ENCODE measurements at regions not wholly inside any gene's neighbourhood (a gene's known extent, or its start where the extent isn't known, plus 50 kb on each side); places are given as distances from the start of the nearest gene placed in this dataset.

- H3K4me3 ChIP-seq (ENCODE audit: low read depth, low read length): no peak overlapping the region
- no peak for DNase-seq (ENCODE audit: low read depth)
- TF ChIP-seq CTCF (IDR thresholded peaks at IDR 0.05; ENCODE audit: low read depth, low read length, missing control alignments): no peak
These were observed 198.4 kb downstream of the WNT5A start for GRCh38 chr3:55288657-55289056.

GRCh38 chr3:55286693-55287092 lies 200.4 kb downstream of the WNT5A start:
- no peak overlapping the region for H3K4me3 ChIP-seq (ENCODE audit: low read depth, low read length)
- no peak for TF ChIP-seq CTCF (IDR thresholded peaks at IDR 0.05; ENCODE audit: low read depth, low read length, missing control alignments)
- no peak for DNase-seq (ENCODE audit: low read depth)

- H3K4me3 ChIP-seq (ENCODE audit: low read depth, low read length): no peak overlapping the region
- DNase-seq (ENCODE audit: low read depth): no peak
- TF ChIP-seq CTCF (IDR thresholded peaks at IDR 0.05; ENCODE audit: low read depth, low read length, missing control alignments): no peak
These were observed 201.9 kb downstream of the WNT5A start for GRCh38 chr3:55285156-55285555.

- no peak overlapping the region for H3K4me3 ChIP-seq (ENCODE audit: low read depth, low read length)
- DNase-seq (ENCODE audit: low read depth): no peak
- no peak for TF ChIP-seq CTCF (IDR thresholded peaks at IDR 0.05; ENCODE audit: low read depth, low read length, missing control alignments)
These were observed 203.6 kb downstream of the WNT5A start for GRCh38 chr3:55283441-55283925.

GRCh38 chr3:55282994-55283393 lies 204.1 kb downstream of the WNT5A start:
- TF ChIP-seq CTCF (IDR thresholded peaks at IDR 0.05; ENCODE audit: low read depth, low read length, missing control alignments): no peak
- no peak for DNase-seq (ENCODE audit: low read depth)
- H3K4me3 ChIP-seq (ENCODE audit: low read depth, low read length): no peak overlapping the region

GRCh38 chr3:55272031-55272645 lies 215.0 kb downstream of the WNT5A start:
- DNase-seq (ENCODE audit: low read depth): no peak
- TF ChIP-seq CTCF (IDR thresholded peaks at IDR 0.05; ENCODE audit: low read depth, low read length, missing control alignments): no peak

GRCh38 chr3:55271549-55271948 lies 215.6 kb downstream of the WNT5A start:
- DNase-seq (ENCODE audit: low read depth): no peak
- H3K4me3 ChIP-seq (ENCODE audit: low read depth, low read length): no peak overlapping the region
- no peak for TF ChIP-seq CTCF (IDR thresholded peaks at IDR 0.05; ENCODE audit: low read depth, low read length, missing control alignments)

More at GRCh38 chr3:55272031-55272645, 215.0 kb downstream of the WNT5A start:
- no peak overlapping the region for H3K4me3 ChIP-seq (ENCODE audit: low read depth, low read length)

All from GM12864 (cell line).